HG02973 (cell line): ENCODE measurements at regions not wholly inside any gene's neighbourhood (a gene's known extent, or its start where the extent isn't known, plus 50 kb on each side); places are given as distances from the start of the nearest gene placed in this dataset.

Experiments
- ATAC-seq: cut with Tn5 transposase; IDR thresholded peaks from one replicate; pipeline ENCODE4 v1.9.1; 2021; ENCODE audit warnings: moderate library complexity; ENCODE audit not compliant: unreplicated experiment

- ATAC-seq = no peak
These were observed 96.1 kb downstream of the C17orf67 start for GRCh38 chr17:56737421-56738161.

DNA sequence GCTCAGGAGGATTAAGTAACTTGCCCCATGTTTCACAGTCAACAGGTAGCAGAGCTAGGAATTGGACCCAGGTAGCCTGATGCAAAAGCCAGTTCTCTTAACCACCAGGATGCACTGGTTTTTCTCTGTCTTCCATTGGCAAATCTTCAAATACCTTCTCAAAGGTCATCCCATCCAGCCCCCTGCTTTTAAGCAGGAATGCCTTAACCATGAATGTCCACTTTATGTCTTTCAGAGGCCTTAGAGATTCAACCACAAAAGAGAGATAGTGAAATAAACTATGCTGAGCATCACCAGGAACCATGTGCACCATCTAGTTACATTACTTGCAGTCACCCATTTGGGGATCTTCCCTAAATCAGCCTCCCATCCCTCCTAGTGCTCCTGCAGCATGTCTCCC, 94.3 kb downstream of the C17orf67 start:
- ATAC-seq = no peak

DNA sequence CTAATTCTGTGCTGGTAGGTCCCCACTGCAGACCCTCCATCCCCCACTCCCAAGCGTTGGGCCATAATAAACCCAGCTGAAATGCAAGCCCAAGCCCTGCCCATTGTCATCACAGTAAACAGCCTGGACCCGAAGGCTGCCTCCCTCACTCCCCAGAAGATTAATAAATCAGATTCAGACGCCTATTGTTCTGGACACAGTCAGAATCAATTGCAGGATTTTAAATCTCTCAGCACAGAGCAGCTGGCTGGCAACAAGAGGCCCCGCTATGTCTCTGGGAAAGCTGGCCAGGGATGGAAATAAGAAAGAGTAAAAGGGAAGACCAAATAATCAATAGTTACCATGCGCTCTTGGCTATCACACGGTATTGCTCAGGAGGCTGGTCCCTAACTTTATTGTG, 93.9 kb downstream of the C17orf67 start:
- no peak for ATAC-seq

GRCh38 chr17:56740481-56740880, 93.2 kb downstream of the C17orf67 start:
- no peak for ATAC-seq
